Effector memory CD4-positive, alpha-beta T cell (primary cell): ENCODE measurements at regions not wholly inside any gene's neighbourhood (a gene's known extent, or its start where the extent isn't known, plus 50 kb on each side); places are given as distances from the start of the nearest gene placed in this dataset.

Experiments
- DNase-seq, 3 donors: peaks; one replicate each; pipeline ENCODE4 v3.0.0-alpha.2; 2020
- H3K27ac ChIP-seq: 2 replicates; pipeline ENCODE4 v1.7.0; 2013; ENCODE audit warnings: mild to moderate bottlenecking, low read length, moderate library complexity; ENCODE audit not compliant: insufficient read depth, poor library complexity, severe bottlenecking
- H3K27me3 ChIP-seq: replicated peaks from 2 replicates; pipeline ENCODE4 v1.7.0; 2013; ENCODE audit warnings: mild to moderate bottlenecking, low read length; ENCODE audit not compliant: insufficient read depth, control insufficient read depth, poor library complexity, severe bottlenecking
- H3K36me3 ChIP-seq: 2 replicates; pipeline ENCODE4 v1.7.0; 2013; ENCODE audit warnings: mild to moderate bottlenecking, low read length, moderate library complexity; ENCODE audit not compliant: control insufficient read depth, insufficient read depth
- H3K4me1 ChIP-seq: 2 replicates; pipeline ENCODE4 v1.7.0; 2013; ENCODE audit warnings: low read length, mild to moderate bottlenecking; ENCODE audit not compliant: control insufficient read depth, insufficient read depth, poor library complexity, severe bottlenecking
- H3K4me3 ChIP-seq: 2 replicates; pipeline ENCODE4 v1.7.0; 2013; ENCODE audit warnings: low read length, low read depth, mild to moderate bottlenecking; ENCODE audit not compliant: insufficient read depth, poor library complexity, severe bottlenecking
- H3K9me3 ChIP-seq: 2 replicates; pipeline ENCODE4 v1.7.0; 2013; ENCODE audit warnings: mild to moderate bottlenecking, low read length, moderate library complexity; ENCODE audit not compliant: control insufficient read depth

- Histone ChIP-seq H3K9me3 (no peaks in the 10 kb centered on the region), H3K27ac (no peak overlapping the region), H3K27me3 (no peaks in the 10 kb centered on the region), H3K4me1 (no peaks in the 10 kb centered on the region), H3K36me3 (no peaks in the 10 kb centered on the region), H3K4me3 (no peak overlapping the region)
- no peak for DNase-seq
Measured at GRCh38 chr10:3844491-3845025, 59.5 kb upstream of the KLF6 start.

GRCh38 chr10:3838460-3839437 lies 53.7 kb upstream of the KLF6 start:
- no peaks in the 10 kb centered on the region for H3K36me3 ChIP-seq
- H3K4me1 ChIP-seq: no peaks in the 10 kb centered on the region
- no peaks in the 10 kb centered on the region for H3K9me3 ChIP-seq
- DNase-seq: no peak
- H3K27ac ChIP-seq: no peak overlapping the region
- H3K4me3 ChIP-seq: no peak overlapping the region
- H3K27me3 ChIP-seq: no peaks in the 10 kb centered on the region

GRCh38 chr10:3837647-3838459 lies 52.8 kb upstream of the KLF6 start:
- H3K4me3 ChIP-seq: no peak overlapping the region

GRCh38 chr10:3836222-3836820 lies 51.3 kb upstream of the KLF6 start:
- DNase-seq: no peak
- H3K4me3 ChIP-seq: no peak overlapping the region
- no peaks in the 10 kb centered on the region for H3K27me3 ChIP-seq
- no peaks in the 10 kb centered on the region for H3K9me3 ChIP-seq
- H3K36me3 ChIP-seq: no peaks in the 10 kb centered on the region
- no peak overlapping the region for H3K27ac ChIP-seq
- no peaks in the 10 kb centered on the region for H3K4me1 ChIP-seq

More at GRCh38 chr10:3837647-3838459, 52.8 kb upstream of the KLF6 start:
- no peaks in the 10 kb centered on the region for H3K27me3 ChIP-seq
- DNase-seq: no peak
- H3K9me3 ChIP-seq: no peaks in the 10 kb centered on the region
- no peaks in the 10 kb centered on the region for H3K36me3 ChIP-seq
- H3K27ac ChIP-seq: no peak overlapping the region
- no peaks in the 10 kb centered on the region for H3K4me1 ChIP-seq

GRCh38 chr10:3835770-3836169 lies 50.8 kb upstream of the KLF6 start:
- Histone ChIP-seq H3K36me3 (no peaks in the 10 kb centered on the region), H3K27me3 (no peaks in the 10 kb centered on the region), H3K4me3 (no peak overlapping the region), H3K4me1 (no peaks in the 10 kb centered on the region), H3K9me3 (no peaks in the 10 kb centered on the region), H3K27ac (no peak overlapping the region)
- DNase-seq: no peak

- Histone ChIP-seq H3K27me3 (no peaks in the 10 kb centered on the region), H3K36me3 (no peaks in the 10 kb centered on the region), H3K9me3 (no peaks in the 10 kb centered on the region), H3K4me1 (no peaks in the 10 kb centered on the region), H3K4me3 (no peak overlapping the region), H3K27ac (no peak overlapping the region)
- no peak for DNase-seq
Measured at GRCh38 chr10:3834947-3835346, 49.9 kb upstream of the KLF6 start.
